ENCODE measurements at regions not wholly inside any gene's neighbourhood (a gene's known extent, or its start where the extent isn't known, plus 50 kb on each side); places are given as distances from the start of the nearest gene placed in this dataset.
"Not testable (repeated sequence)": the region's sequence is repeated elsewhere in the genome, so short reads cannot be mapped to it uniquely, and the experiment has no call there.

- DNase-seq, result no peak
Observed at GRCh38 chr10:118918587-118918986, 110.9 kb upstream of the NANOS1 start.

GRCh38 chr10:118920206-118920605, 109.3 kb upstream of the NANOS1 start:
- DNase-seq, result no peak

GRCh38 chr10:118922226-118922625, 107.3 kb upstream of the NANOS1 start:
- no peak for DNase-seq

GRCh38 chr10:118922972-118923371, 106.5 kb upstream of the NANOS1 start:
- DNase-seq, result no peak

GRCh38 chr10:118924493-118924892, 105.0 kb upstream of the NANOS1 start:
- DNase-seq, result no peak

GRCh38 chr10:118925404-118926071, 104.0 kb upstream of the NANOS1 start:
- no peak for DNase-seq

GRCh38 chr10:118926072-118926417, 103.5 kb upstream of the NANOS1 start:
- no peak for DNase-seq

GRCh38 chr10:118926441-118926840, 103.1 kb upstream of the NANOS1 start:
- DNase-seq, result no peak

GRCh38 chr10:118926903-118927302, 102.6 kb upstream of the NANOS1 start:
- no peak for DNase-seq

GRCh38 chr10:118927321-118927720, 102.2 kb upstream of the NANOS1 start:
- DNase-seq, result no peak

GRCh38 chr10:118930614-118931013, 98.9 kb upstream of the NANOS1 start:
- no peak for DNase-seq

GRCh38 chr10:118931436-118931835, 98.1 kb upstream of the NANOS1 start:
- no peak for DNase-seq

GRCh38 chr10:118932154-118932553, 97.4 kb upstream of the NANOS1 start:
- not testable (repeated sequence) for DNase-seq

GRCh38 chr10:118937226-118937625, 92.3 kb upstream of the NANOS1 start:
- no peak for DNase-seq

GRCh38 chr10:118939211-118940007, 90.1 kb upstream of the NANOS1 start:
- no peak for DNase-seq

GRCh38 chr10:118940386-118940785, 89.1 kb upstream of the NANOS1 start:
- DNase-seq, result no peak

- DNase-seq, result no peak
Observed at GRCh38 chr10:118943253-118943652, 86.3 kb upstream of the NANOS1 start.

- DNase-seq, result no peak
Observed at GRCh38 chr10:118944959-118945633, 84.4 kb upstream of the NANOS1 start.

- DNase-seq, result no peak
Observed at GRCh38 chr10:118948786-118949185, 80.7 kb upstream of the NANOS1 start.

- DNase-seq, result no peak
Observed at GRCh38 chr10:118950190-118950680, 79.3 kb upstream of the NANOS1 start.

- no peak for DNase-seq
Observed at GRCh38 chr10:118950997-118951637, 78.4 kb upstream of the NANOS1 start.

- DNase-seq, result no peak
Observed at GRCh38 chr10:118952493-118953295, 76.8 kb upstream of the NANOS1 start.
